HG03442 (cell line): ENCODE measurements at regions not wholly inside any gene's neighbourhood (a gene's known extent, or its start where the extent isn't known, plus 50 kb on each side); places are given as distances from the start of the nearest gene placed in this dataset.

Experiments
- ATAC-seq: cut with Tn5 transposase; IDR thresholded peaks from one replicate; pipeline ENCODE4 v1.9.1; 2021; ENCODE audit warnings: mild to moderate bottlenecking, moderate library complexity; ENCODE audit not compliant: unreplicated experiment

DNA sequence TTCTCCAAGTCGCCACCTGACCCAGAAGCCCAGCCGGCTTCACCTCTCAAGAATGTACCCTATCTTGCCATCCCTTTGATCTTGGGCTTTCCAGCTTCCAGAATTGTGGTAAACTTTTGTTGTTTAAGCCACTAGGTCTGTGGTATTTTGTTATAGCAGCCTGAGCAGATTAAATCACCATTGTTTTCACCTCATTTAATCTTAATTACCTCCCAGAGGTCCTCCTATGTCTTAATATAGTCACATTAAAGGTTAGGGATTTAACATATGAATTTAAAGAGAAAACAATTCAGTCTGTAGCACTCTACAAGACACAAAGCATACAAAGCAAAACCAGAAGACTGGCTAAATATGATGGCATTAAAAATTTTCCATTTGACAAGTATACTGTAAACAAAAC lies 123.4 kb upstream of the CADM2 start:
- no peak for ATAC-seq

DNA sequence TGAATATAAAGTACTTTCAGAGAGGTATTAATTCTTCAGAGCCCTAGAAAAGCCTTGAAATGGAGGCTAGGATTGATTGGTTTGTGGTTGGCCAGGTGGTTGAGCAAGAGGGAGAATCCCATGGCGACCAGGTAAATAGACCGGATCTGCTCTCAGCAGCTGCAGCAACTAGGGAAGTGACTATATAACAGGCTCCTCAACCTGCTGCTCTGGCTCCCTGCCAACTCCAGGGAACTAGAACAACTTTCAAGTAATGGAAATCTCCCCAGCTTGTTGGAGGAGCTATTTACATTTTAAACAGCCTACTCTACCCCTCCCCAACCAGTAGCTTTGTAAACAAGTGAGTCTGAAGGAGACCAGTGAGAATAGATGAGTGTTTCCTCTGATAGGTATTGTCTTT lies 121.8 kb upstream of the CADM2 start:
- no peak for ATAC-seq

DNA sequence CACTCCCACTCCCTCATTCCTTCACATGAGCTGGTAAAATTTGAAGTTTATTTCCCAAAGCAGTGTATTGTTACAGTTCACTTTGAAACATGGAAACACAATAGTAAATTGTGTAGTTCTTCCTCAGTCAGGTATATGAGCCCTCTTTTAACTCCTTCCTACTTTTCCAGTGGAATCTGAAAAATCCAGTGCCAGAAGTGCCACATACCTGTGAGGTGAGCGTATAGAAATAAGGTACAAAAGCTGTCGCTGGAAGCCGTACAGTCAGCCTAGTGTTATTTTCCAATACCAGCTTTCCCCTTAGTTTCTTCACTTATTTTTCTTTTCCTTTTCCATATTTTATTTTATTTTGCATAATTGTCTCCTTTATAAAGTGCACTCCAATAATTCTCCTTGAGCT lies 81.7 kb upstream of the CADM2 start:
- ATAC-seq, result no peak

- ATAC-seq, result no peak
These were observed 77.5 kb upstream of the CADM2 start for GRCh38 chr3:84881288-84881687.

GRCh38 chr3:84885199-84885882 lies 73.4 kb upstream of the CADM2 start:
- ATAC-seq, result no peak

DNA sequence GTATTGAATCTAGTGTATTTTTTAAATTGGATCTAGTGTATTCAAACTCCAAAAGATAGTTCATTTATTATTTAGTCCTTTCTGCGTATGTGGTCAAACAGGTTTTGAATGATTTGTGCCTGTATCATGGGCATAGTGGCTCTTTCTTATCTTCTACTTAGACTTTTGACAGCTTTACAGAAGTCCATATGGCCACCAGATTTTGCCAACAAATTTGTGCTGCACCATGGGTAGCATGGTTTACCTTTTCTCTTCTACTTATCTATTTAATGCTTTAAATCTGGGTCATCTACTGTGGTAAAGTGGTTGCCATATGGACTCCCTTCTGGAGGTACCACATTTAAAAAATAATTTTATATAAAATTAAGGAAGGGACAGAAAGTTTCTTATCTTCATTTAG lies 66.9 kb upstream of the CADM2 start:
- no peak for ATAC-seq

GRCh38 chr3:84893211-84893610 lies 65.6 kb upstream of the CADM2 start:
- ATAC-seq, result no peak

DNA sequence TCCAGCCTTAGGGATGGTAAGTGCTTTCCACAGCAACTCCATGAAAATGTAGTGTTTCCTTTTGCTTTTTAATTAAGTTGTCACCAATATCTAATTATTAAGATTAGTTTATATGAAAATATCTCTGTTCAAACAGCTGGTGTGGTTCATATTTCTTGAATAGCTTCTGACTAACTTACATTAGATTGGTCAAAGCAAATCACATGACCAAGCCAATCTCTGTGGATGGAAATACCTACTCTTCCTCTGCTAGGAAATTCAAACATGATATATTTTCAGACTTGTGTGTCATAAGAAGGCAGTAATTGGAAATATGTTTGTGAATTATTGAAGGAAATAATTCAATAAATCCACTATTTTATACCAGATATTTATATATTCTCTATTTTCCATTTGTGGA lies 54.6 kb upstream of the CADM2 start:
- no peak for ATAC-seq

DNA sequence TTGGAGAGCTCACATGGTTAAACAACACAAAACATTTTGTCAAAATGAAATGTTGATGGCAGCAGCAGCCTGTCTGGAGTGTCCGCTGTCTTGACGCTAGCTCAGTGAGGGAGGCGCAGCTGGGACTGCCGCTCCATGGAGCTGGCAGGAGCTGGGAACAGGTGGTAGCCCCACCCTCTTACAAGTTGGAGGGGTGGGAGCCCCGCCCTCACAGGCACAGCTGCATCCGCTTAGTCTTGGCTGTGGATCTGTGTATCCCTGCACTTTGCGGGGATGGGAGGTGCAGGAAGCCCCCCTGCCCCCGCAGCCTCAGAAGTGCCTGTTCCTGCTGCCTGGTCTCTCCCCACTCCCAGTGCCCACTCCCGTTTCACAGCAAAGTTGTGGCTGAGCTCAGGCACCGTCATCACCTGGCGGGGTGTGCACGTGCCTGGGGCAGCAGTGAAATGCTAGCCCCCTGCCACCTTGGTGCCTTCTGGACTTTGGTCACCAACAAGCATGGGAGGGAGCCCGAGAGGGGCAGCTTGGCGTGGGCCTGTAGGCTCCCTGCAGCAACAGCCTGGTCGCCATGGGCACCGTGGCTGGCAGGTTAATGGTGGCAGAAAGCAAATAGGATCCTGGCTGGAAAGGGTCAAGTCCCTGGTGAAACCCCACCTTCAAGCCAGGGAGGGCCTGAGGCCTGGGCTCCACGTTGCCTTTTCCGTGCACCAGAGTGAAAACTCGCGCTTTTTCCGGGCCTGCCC lies 53.8 kb upstream of the CADM2 start:
- no peak for ATAC-seq

- no peak for ATAC-seq
These were observed 53.3 kb upstream of the CADM2 start for GRCh38 chr3:84905556-84905920.

- ATAC-seq, result no peak
These were observed 52.7 kb upstream of the CADM2 start for GRCh38 chr3:84906065-84906464.
